Endothelial cell of umbilical vein (primary cell): ENCODE measurements at regions not wholly inside any gene's neighbourhood (a gene's known extent, or its start where the extent isn't known, plus 50 kb on each side); places are given as distances from the start of the nearest gene placed in this dataset.
"Not testable (repeated sequence)": the region's sequence is repeated elsewhere in the genome, so short reads cannot be mapped to it uniquely, and the experiment has no call there.

ENCODE experiments used
- BruUV-seq: library from RNA; stranded (reverse); fragments of 400-500 nt; replicated peaks from 2 replicates; lab custom pipeline; 2021; lab: Mats Ljungman, UMichigan
- CTCF ChIA-PET: fragments of 300-600, 350-600 bp; sonication (Branson Sonifier 250); formaldehyde crosslinking; loops from one replicate; lab custom pipeline; 2021; ENCODE audit warnings: antibody characterized with exemption, inconsistent platforms; lab: Charles Lee
- POLR2A ChIA-PET: fragments of 300-600, 350-600 bp; sonication (Branson Sonifier 250); formaldehyde crosslinking; loops from one replicate; lab custom pipeline; 2021; ENCODE audit warnings: antibody characterized with exemption, inconsistent platforms; lab: Charles Lee
- DNase-seq: peaks from one replicate; pipeline ENCODE4 v3.0.0-alpha.2; 2011; ENCODE audit warnings: low read depth, low spot score
- FAIRE-seq: peaks from 2 replicates; lab custom pipeline; 2011; peaks lifted over from hg19 to GRCh38; lab: Jason Lieb, UNC
- H2AFZ ChIP-seq: 2 replicates; pipeline ENCODE4 v1.6.0; 2012; ENCODE audit warnings: low read depth, low read length, control low read depth, inconsistent platforms
- H3K27ac ChIP-seq: 2 replicates; pipeline ENCODE4 v1.5.1; 2011; ENCODE audit warnings: low read depth, mild to moderate bottlenecking, control low read depth, low read length, moderate library complexity; ENCODE audit not compliant: insufficient read depth
- H3K27me3 ChIP-seq, 2 experiments: 2 replicates each; pipeline versions ENCODE4 v1.6.0 to v1.6.1; 2011; ENCODE audit warnings: low read length in 2 of 2, mixed read lengths in 1 of 2; ENCODE audit not compliant: control insufficient read depth in 2 of 2, insufficient read depth in 2 of 2
- H3K36me3 ChIP-seq, 2 experiments: 2 replicates in 1 of 2; 3 replicates in 1 of 2; pipeline ENCODE4 v1.5.1; 2011; ENCODE audit warnings: low read length in 2 of 2, mild to moderate bottlenecking in 1 of 2, moderate library complexity in 1 of 2; ENCODE audit not compliant: control insufficient read depth in 2 of 2, insufficient read depth in 2 of 2; ENCODE audit errors: extremely low read depth in 1 of 2
- H3K4me1 ChIP-seq: 3 replicates; pipeline ENCODE4 v1.5.1; 2011; ENCODE audit warnings: mild to moderate bottlenecking, low read length; ENCODE audit not compliant: control insufficient read depth, insufficient read depth; ENCODE audit errors: extremely low read depth
- H3K4me2 ChIP-seq: 2 replicates; pipeline ENCODE4 v1.6.1; 2011; ENCODE audit warnings: low read length, control low read depth, mixed read lengths; ENCODE audit not compliant: insufficient read depth
- H3K4me3 ChIP-seq, 3 experiments: fragments of 200-600 bp in 1 of 3; sonication (generic), shearing (Covaris generic) in 1 of 3; replicated peaks in 1 of 3; 2 replicates each; pipeline ENCODE4 v1.5.1; 2011 to 2016; ENCODE audit warnings: control low read depth in 3 of 3, low read length in 3 of 3, mild to moderate bottlenecking in 2 of 3, inconsistent platforms in 1 of 3, low read depth in 1 of 3, moderate library complexity in 1 of 3; ENCODE audit not compliant: insufficient read depth in 1 of 3
- H3K79me2 ChIP-seq: 2 replicates; pipeline ENCODE4 v1.6.0; 2012; ENCODE audit warnings: low read length, inconsistent platforms; ENCODE audit not compliant: control insufficient read depth, insufficient read depth
- H3K9ac ChIP-seq: replicated peaks from 2 replicates; pipeline ENCODE3; 2011; ENCODE audit warnings: low read length, control low read depth; ENCODE audit not compliant: insufficient read depth; ENCODE audit errors: extremely low read depth
- H3K9me1 ChIP-seq: replicated peaks from 3 replicates; pipeline ENCODE4 v1.6.0; 2011; ENCODE audit warnings: mild to moderate bottlenecking, low read length; ENCODE audit not compliant: control insufficient read depth, insufficient read depth; ENCODE audit errors: extremely low read depth
- H3K9me3 ChIP-seq: replicated peaks from 2 replicates; pipeline ENCODE4 v1.5.1; 2012; ENCODE audit warnings: low read length, inconsistent platforms; ENCODE audit not compliant: control insufficient read depth, insufficient read depth
- H4K20me1 ChIP-seq: replicated peaks from 2 replicates; pipeline ENCODE3; 2011; ENCODE audit warnings: mild to moderate bottlenecking, low read length; ENCODE audit not compliant: control insufficient read depth, insufficient read depth; ENCODE audit errors: extremely low read depth
- CTCF ChIP-seq, 2 donors: IDR thresholded peaks; 1 replicate in 1 of 2; 2 replicates in 1 of 2; pipeline ENCODE4 v1.5.1; 2011; ENCODE audit warnings: low read length in 2 of 2, mild to moderate bottlenecking in 2 of 2, moderate library complexity in 2 of 2, control low read depth in 1 of 2, inconsistent platforms in 1 of 2, low read depth in 1 of 2; ENCODE audit not compliant: insufficient read depth in 1 of 2; ENCODE audit errors: extremely low read depth in 1 of 2
- EZH2 ChIP-seq: IDR thresholded peaks from 2 replicates; pipeline ENCODE4 v1.6.1; 2012; ENCODE audit warnings: borderline replicate concordance, low read depth, mild to moderate bottlenecking, moderate library complexity, low read length, inconsistent platforms; ENCODE audit not compliant: severe bottlenecking
- FOS ChIP-seq: IDR thresholded peaks from 2 replicates; pipeline ENCODE4 v1.6.1; 2011; ENCODE audit warnings: mild to moderate bottlenecking, low read length, moderate library complexity, borderline replicate concordance; ENCODE audit not compliant: insufficient read depth
- GATA2 ChIP-seq: IDR thresholded peaks from 2 replicates; pipeline ENCODE4 v1.7.0; 2011; ENCODE audit warnings: low read depth, mild to moderate bottlenecking, moderate library complexity, mixed read lengths, low read length; ENCODE audit not compliant: insufficient read length, insufficient read depth
- JUN ChIP-seq: IDR thresholded peaks from 2 replicates; pipeline ENCODE4 v1.6.1; 2011; ENCODE audit warnings: borderline replicate concordance, low read depth; ENCODE audit not compliant: insufficient read length, insufficient read depth
- MAX ChIP-seq: IDR thresholded peaks from 2 replicates; pipeline ENCODE4 v1.6.1; 2011; ENCODE audit not compliant: insufficient read depth, insufficient read length
- MYC ChIP-seq: IDR thresholded peaks from one replicate; pipeline ENCODE4 v1.6.1; 2011; ENCODE audit warnings: mild to moderate bottlenecking, low read depth, low read length
- POLR2A ChIP-seq: IDR thresholded peaks from 2 replicates; pipeline ENCODE4 v1.6.1; 2012; ENCODE audit warnings: low read depth, mild to moderate bottlenecking, control low read depth, low read length
- POLR2AphosphoS5 ChIP-seq: IDR thresholded peaks from 2 replicates; pipeline ENCODE4 v1.6.1; 2012; ENCODE audit warnings: low read depth, mild to moderate bottlenecking, control low read depth, low read length, moderate library complexity; ENCODE audit not compliant: insufficient read depth
- dilution Hi-C: fragments of 300-500 bp; cut with MboI; formaldehyde crosslinking; loops from one replicate; pipeline ENCODE4 v1.15.0; 2019; ENCODE audit warnings: low sequenced_read_pairs; ENCODE audit not compliant: extremely low pct_ligation_motif_present
- intact Hi-C: fragments of 100-400 bp; cut with micrococcal nuclease; formaldehyde crosslinking; loops from one replicate; pipeline ENCODE4 v1.10.0; 2022

GRCh38 chr4:34504731-34505130, 1739.6 kb downstream of the ARAP2 start:
- H3K36me3 ChIP-seq, H4K20me1 ChIP-seq, H3K9me1 ChIP-seq, H3K4me1 ChIP-seq, FAIRE-seq, POLR2A ChIA-PET, H3K79me2 ChIP-seq, H3K9me3 ChIP-seq, dilution Hi-C loops, BruUV-seq, H3K4me3 ChIP-seq, H3K9ac ChIP-seq, H3K4me2 ChIP-seq, CTCF ChIA-PET, intact Hi-C loops, H3K27me3 ChIP-seq, DNase-seq, H3K27ac ChIP-seq, H2AFZ ChIP-seq: not testable (repeated sequence)

GRCh38 chr4:34506511-34507092, 1737.7 kb downstream of the ARAP2 start:
- H3K9ac ChIP-seq, FAIRE-seq, H3K27ac ChIP-seq, BruUV-seq, dilution Hi-C loops, intact Hi-C loops, POLR2A ChIA-PET, DNase-seq, H3K9me3 ChIP-seq, H3K27me3 ChIP-seq, H3K4me2 ChIP-seq, CTCF ChIA-PET, H3K36me3 ChIP-seq, H3K9me1 ChIP-seq, H4K20me1 ChIP-seq, H3K4me1 ChIP-seq, H2AFZ ChIP-seq, H3K4me3 ChIP-seq, H3K79me2 ChIP-seq: not testable (repeated sequence)

GRCh38 chr4:34512616-34513015, 1731.7 kb downstream of the ARAP2 start:
- FAIRE-seq: no peak
- ChIA-PET CTCF (no interaction called here), POLR2A (no interaction called here)
- H3K4me3 ChIP-seq: no peak overlapping the region
- H3K27ac ChIP-seq: no peak overlapping the region
- H3K27me3 ChIP-seq: no peaks in the 10 kb centered on the region
- dilution Hi-C loops (no loop called here), intact Hi-C loops (no loop called here)
- no peaks in the 10 kb centered on the region for H4K20me1 ChIP-seq
- H3K9me3 ChIP-seq: no peaks in the 10 kb centered on the region
- TF ChIP-seq CTCF (IDR thresholded peaks at IDR 0.05; ENCODE audit: extremely low read depth in 1 of 2, insufficient read depth in 1 of 2, low read depth in 1 of 2, low read length in 2 of 2): no peak
- no peak for TF ChIP-seq FOS
- TF ChIP-seq MYC: no peak
- no peak for TF ChIP-seq EZH2
- TF ChIP-seq POLR2A: no peak
- no peak for TF ChIP-seq POLR2AphosphoS5
- no peak for TF ChIP-seq MAX
- no peak for TF ChIP-seq GATA2
- no peak for TF ChIP-seq JUN
- BruUV-seq: no TSS peak
- no peaks in the 10 kb centered on the region for H3K9me1 ChIP-seq
- no peaks in the 10 kb centered on the region for H3K79me2 ChIP-seq
- no peak overlapping the region for H3K9ac ChIP-seq
- no peak for DNase-seq
- no peak overlapping the region for H3K4me2 ChIP-seq
- no peaks in the 10 kb centered on the region for H3K4me1 ChIP-seq
- H2AFZ ChIP-seq: no peak overlapping the region
- H3K36me3 ChIP-seq: no peaks in the 10 kb centered on the region
